Right kidney (tissue), 1 donor: ENCODE measurements at regions not wholly inside any gene's neighbourhood (a gene's known extent, or its start where the extent isn't known, plus 50 kb on each side); places are given as distances from the start of the nearest gene placed in this dataset.

Source experiments
- DNase-seq: peaks from one replicate; pipeline ENCODE4 v3.0.0-alpha.2; 2016

DNA sequence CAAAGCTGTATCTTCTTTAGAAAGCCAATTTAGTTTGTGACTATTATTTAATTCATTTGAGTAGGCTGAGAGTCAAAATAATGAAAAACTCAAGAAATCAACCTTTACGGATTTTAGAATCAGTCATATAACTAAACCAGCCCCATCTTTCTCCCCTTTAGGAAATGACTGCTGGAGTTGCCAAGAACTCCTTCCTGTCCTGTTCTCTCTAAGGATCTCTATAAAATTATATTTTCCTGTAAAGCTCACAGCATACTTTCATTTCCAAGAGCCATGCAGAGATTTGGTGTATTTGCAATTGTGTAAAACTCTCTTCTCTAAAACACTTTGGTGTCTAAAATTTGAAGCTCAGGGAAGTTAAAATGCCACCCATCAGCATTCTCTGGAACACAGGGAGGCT lies 323.4 kb upstream of the GBE1 start:
- no peak for DNase-seq

DNA sequence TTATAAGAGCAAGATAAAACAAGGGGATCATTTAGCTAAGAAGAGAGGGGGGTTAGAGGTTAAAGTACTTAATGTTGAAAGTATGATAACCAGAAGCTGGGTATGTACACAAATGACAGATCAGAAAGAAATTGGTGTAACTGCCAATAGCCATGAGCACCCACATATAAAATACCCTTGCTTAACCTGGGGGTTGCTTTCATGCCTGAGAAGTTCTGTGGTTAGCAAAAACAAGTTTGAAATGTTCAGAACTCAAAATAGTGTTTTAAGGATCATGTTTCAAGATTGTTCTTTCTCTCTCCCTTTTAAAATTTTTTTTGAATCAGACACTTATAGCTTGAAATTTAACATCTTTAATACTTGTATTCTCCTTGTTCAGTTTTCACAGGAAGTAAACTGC lies 321.4 kb upstream of the GBE1 start:
- no peak for DNase-seq

DNA sequence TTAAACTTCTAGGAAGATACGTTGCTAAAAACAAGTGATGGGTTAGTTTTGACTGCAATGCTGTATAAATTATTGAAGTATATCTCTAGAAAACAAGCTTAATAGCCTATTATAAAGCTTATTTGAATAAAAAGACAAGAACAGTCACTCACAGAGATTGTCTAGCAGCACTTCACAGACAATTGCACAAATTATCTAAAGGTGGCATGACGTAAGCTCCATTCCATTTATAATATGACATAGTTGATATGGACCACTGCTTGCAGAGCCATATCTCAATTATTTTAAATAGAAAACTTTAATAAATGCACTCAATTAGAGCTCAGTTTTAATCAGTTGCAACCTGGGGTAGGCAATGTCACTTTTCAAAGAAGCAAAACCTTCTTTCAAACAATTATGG lies 319.9 kb upstream of the GBE1 start:
- no peak for DNase-seq

DNA sequence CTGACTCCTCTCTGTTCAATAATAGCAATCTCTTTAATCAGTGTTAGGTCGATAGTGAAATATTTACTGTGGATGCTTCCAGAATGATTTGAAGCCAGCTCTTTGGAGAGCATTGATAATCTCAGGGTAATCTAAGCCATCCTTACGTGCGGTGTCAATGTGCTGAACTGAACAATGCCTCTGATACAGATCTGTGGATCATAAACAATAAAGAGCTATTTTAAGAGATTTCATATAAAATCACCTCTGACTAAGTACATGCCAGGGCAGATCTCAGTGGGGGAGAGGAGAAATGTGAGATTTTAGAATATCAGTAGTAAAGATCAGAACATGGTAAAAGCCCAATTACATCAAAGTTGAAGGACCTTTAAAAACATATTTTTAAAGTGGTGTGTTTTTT lies 319.3 kb upstream of the GBE1 start:
- DNase-seq = no peak

DNA sequence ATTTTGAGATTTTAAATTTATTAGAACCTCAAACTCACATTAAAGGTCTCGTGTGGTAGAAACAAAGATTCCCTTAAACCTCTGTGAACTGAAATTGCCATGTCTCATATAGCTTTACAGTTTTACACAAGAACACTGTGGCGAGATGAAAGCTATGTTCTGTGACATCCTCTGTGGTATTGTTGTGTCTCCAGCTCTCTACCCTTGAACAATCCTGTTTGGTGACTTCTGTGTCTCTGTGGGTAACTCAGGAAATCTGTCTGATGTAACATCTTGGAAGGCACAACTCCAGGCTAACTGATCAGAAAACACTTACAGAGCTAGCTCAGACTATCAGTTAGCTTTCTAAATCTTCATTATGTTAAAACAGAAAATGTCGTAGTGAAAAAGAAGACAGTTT lies 318.8 kb upstream of the GBE1 start:
- no peak for DNase-seq

DNA sequence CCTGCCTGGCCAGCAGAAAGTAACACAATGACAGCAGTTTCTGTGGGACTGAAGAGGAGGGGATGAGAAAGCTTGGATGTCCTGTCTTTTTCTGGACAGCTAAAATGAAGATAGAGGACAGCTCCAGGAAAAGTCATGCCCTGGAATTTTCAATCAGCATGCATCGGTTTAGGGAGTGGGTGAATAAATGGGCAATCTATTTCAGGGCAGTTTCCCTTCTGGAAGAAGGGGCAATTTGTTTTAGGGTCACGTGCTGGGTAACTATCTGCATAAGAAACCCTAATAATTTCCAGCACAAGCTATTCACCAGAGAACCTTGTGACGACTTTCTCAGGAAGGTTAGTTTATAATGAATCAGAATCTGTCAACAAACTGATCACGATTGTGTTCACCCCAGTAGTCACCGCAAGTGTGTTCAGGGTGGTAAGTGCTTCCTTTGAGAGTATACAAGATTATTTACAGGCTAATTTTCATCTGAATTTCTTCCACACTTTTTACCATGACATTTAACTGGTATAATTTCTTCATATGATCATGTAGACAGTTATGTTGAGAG lies 318.0 kb upstream of the GBE1 start:
- DNase-seq = no peak

DNA sequence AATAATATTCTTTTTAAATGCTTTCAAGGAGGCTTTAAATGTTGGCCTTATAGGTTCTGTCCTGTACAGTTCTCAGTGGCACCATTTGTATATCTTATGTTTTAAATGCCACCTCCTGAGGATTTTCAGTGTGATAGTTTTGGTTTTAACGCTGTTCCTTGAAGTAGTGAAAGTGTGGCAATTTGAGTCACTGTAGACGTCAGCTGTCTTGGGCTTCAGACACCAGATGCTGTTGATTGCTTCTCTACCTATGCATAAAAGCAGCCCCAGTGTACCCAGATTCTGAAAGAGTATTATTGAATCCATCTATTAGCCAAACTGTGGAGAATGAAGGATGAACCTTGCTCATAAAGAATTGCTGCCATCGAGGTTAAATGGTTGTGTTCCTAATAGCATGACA lies 316.8 kb upstream of the GBE1 start:
- no peak for DNase-seq

DNA sequence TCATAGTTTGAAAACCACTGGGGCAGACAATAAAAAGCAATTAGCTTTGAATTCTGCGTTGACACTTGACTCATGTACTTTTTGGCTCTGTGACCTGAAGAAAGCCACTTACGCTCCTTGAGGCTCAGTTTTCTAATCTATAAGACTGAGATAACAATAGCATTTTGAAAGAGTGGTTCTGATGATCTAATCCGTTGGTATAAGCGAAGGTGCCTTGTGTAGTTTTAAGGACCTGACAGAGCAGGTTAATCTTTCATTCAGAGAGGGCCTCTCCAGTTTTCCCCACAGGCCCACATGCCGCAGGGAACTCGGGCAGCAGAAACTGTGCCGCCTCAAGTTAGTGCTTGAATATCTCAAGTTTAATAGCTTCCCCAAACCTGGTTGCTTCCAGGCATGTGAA lies 306.0 kb upstream of the GBE1 start:
- no peak for DNase-seq

DNA sequence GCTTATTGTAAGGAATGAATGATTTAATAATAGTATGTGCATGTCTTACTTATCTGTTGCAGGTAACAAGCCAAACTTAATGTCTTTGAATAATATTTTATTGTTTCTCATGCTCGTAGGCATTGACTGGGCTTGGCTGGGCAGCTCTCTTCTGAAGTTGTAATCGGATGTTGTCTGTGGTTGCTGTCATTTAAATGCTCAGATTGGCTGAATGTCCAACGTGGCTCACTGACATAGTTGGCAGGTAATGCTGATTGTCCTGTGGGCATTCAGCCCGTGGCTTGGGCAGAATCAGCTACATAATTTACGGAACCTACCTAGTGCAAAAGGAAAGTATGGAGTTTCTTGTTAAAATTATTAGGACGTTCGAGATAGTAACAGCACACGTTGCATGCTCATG lies 297.4 kb upstream of the GBE1 start:
- DNase-seq = no peak

DNA sequence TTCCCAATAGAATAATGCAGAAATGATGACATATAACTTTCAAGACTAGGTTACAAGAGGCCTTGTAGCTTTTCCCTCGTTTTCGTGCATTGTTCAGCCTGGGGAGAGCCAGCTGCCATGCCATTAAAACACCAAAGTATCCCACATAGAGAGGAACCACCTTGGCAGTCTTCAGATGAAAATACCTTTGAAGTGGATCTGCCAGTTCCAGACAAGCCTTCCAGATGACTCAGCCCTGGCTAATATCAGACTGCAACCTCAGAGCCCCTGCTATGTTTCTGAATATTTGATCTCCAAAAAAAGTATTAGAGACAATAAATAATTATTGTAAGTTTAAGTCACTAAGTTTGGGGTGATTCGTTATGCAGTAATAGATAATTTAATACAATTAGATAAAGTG lies 294.3 kb upstream of the GBE1 start:
- DNase-seq = no peak

DNA sequence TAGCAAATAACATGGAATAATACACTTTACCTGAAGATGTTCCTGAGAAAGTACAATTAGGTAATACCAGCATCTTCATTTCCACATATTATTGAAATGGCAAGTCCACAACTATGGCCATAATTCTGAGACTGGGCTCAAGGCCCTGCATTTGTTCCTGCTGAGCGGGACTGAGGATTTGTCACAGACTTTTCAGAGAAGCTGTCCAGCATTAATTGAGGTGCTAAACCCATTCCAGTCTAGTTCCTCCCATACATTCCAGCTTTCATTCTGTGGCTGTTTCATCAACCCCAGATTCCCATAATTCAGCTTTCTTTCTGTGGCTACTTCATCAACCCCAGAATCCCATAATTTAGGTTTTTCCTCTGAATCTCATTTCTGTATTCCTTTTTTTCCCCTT lies 293.4 kb upstream of the GBE1 start:
- DNase-seq = no peak

DNA sequence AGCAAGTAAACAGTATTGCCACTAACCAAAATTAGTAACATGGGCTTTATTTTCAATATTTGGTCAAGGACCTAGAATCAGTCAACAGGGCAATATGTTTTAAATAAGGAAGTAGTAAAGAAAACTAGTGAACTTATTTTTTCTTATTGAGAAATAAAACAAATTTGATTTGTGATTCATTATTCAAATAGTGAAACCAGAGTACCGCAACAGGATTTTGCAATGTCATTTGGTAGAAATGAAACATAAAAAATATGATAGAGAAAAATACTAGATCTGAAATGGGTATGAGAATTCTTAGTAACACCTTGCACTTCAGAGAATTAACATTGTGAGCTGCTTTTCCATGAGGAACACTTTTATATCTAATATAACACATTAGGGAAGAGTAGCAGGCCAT lies 291.8 kb upstream of the GBE1 start:
- no peak for DNase-seq

DNA sequence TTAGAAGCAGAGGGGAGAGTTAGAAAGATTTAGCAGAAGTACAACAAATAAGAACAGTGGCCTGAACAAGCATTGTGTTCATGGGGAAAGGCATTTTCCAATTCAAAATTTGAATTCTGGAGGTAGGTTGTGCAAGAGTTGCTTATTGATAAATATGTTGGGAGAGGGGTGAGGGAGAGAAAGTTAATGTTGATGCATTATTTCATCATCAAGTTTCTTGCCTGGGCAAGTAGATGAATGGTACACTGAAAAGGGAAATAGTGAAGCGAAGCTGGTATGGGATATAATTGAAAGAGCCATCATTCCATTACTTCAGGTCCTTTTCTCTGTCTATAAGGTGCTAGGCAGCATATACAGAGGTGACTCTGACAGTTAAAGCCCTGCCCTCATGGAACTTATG lies 288.9 kb upstream of the GBE1 start:
- DNase-seq = no peak

DNA sequence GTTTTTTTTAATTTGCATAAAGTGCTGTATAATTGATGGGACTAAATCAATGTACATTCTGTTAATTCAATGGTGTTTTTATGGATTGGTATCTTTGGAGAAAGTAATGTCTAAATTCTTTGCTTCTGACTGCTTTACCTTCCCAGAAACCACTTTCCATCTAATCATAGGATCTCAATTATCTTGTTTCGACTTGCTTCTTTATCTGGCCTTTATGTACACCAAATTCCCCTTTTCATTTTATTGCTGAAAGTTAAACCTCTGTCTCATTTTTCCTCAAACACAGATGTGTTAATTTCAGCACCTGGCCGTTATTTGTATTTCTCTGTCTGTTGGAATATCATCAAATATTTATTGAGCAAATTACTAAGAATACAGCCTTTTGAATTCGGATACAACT lies 287.3 kb upstream of the GBE1 start:
- no peak for DNase-seq

DNA sequence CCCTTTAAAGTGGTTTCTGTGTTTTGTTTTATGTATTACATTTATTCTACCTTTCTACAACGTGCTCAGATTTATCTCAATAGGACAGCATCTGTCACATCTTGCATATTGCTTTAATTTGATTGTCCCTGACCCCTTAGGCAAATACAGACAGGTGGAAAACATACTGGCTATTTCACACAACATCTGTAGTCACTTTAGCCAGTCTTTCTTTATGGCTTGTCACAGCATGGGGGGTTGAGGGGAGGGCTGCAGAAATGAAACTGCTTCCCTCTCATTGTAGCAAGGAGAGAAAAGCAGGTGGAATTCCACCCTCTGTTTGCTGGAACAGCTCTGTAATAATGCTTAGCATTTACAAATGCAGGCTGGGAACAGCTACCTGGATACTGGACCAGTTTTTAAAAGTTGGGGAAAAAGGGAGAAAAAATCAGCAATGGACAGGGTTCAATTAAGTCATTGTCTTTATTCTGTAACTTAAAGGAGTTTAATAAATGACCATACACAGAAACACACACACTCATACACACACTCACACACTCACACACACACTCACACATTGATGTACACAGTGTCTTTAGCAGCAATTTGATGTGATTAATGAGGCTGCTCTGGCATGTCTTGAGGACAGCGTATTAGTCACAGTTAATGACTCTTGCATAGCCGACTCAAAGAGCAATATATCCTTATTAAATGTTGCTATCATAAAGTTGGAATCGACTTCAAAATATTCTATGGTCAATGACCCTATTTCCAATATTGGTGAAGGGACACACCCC lies 283.7 kb upstream of the GBE1 start:
- no peak for DNase-seq

DNA sequence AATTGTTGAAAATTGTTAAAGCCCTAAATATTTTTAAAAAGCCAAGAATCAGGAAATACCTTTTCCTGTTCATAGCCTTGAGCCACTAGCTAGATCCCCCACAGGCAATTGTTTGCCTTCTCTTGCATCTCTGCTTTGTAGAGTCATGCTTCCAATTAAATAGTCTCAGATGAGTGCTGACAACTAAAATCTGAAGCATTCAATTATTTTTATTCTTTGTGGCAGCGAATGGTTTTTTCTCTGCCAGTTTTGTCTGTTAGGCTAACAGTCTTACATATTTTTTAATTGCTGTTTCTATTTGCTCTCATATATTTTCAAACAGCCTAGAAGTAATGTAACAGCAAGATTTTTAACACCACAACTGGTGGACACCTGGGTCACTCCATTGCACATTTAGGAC lies 277.1 kb upstream of the GBE1 start:
- no peak for DNase-seq

DNA sequence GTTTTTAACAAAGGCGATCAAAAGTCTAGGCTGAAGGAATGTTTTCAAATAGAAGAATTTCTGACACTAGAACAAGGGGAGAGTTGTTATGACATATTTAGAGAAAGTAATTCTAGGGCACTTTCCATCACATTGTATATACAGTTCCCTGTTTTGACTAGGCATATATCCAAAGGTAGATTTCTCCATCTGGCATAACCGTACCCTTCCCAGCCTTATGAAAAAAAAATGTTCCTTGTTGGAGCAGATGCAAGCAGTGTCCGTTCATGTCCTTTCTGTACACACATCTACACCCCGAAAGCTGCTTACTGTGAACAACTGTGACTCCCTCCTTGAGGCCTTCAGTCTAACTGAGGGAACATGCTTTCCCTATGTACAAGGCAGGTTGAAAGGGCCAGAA lies 271.7 kb upstream of the GBE1 start:
- no peak for DNase-seq

DNA sequence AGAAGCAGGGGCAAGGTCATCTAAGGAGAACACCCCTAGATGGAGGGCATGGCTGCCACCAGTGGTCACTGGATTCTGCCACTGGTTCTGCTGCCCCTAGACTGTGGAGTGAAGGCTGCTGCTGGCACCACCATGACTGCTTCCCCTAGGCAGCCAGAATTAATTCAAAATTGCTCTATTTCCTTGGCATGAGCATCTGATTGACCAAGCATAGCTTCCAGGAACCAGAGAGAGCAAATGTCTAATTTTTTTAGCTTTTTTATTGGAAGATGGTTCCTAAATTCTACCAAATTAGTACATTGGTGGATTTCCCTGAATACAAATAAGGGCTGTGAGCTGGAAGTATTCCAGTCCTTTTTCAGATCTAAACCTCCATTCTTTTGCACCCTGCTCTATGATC lies 270.2 kb upstream of the GBE1 start:
- no peak for DNase-seq

DNA sequence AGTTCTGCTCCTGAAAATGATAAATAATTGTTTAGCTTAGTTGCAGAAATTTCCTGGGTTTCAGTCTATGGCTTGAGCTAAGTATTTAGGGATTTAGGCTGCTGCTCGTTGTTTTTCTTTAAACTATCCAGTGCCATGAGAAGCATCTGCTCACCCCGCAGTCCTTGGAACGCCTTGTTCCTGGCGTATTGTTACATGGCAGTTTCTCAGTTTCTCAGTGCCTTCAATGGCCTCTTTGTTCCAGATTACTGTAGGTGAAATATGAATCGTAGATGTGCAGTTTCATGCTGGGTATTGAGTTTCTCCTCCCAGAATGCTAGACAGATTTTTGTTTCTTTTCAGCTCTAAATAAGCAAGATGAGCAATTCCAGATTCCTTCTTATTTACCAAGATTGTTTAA lies 269.5 kb upstream of the GBE1 start:
- DNase-seq = no peak

DNA sequence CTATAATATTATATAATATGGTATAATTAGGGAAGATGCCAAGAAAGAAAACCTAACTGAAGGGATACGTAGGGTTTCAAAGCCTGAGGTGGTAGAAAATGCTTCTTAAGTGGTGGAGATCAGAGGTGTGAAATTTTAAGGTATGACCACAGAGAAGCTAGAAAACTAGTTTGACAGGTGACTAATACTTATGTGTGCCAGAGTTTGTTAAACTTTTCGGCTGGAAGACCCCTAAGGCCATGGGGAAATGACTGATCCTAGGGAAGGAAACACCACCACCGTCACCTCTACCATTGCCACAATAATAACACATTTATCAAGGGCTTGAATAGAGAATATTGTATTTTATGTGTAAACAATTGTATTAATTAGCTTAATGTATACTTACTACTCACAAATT lies 261.4 kb upstream of the GBE1 start:
- no peak for DNase-seq

DNA sequence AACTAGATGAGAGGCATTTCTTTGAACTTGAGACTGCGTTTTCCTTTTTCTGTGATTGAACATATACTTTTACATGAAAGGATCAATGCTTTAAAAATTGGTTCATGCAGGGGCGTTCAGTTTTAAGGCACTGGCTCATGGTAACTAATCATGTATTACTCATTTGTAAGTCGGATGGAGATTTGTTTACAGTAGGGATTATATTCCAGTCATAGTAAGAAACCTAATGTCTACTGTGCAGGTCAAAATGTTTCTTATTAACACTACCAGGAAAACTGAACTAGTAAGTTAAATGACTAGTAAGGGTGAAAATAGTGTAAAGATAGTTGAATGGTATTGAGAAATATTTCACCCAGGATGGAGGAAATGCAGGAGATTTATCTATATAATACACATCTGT lies 258.8 kb upstream of the GBE1 start:
- no peak for DNase-seq

DNA sequence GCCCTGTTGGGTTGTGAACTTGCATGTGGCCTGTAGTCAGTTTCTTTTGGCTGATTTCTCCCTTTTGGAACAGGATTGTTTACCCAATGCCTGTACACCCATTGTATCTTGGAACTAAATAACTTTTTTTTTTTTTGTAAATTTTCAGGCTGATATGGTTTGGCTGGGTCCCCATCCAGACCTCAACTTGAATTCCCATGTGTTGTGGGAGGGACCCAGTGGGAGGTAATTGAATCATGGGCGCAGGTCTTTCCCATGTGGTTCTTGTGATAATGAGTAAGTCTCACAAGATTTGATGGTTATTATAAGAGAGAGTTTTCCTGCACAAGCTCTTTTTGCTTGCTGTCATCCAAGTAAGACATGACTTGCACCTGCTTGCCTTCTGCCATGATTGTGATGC lies 253.8 kb upstream of the GBE1 start:
- DNase-seq = no peak

DNA sequence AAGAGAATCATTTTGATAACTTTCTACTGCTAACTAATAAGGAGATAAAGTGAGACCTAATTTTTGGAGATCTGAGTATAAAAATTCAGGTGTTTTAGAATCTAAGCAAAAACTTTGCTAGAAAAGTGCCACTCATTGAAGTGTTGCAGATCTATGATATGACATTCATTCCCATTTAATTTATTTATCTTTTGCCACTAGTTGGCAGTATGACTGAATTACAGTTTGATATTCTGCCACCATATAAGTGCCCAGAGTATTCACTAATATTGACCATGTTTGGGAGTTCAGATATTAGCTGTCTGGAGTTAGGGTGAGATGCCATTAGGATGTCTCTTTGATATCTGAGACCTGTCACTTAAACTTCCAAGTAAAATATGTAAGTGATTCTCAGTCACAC lies 251.3 kb upstream of the GBE1 start:
- DNase-seq = no peak

DNA sequence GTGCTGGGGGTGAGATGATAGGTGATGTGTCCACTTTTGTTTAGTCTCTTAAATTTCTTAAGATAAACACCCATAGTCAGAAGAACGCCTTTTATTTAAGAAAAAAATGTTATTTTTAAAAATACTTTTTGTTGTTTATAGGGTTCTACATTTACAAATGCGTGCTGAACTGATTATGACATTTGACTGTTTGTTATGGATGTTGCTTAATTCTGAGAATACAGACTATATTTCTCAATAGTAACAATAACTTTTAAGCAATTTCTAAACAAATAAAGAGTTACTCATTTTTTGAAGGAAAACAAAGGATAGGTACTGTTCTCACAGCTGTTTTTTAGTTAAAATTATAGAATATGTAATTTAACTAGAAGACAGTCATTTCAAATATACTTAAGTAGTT lies 249.9 kb upstream of the GBE1 start:
- no peak for DNase-seq

DNA sequence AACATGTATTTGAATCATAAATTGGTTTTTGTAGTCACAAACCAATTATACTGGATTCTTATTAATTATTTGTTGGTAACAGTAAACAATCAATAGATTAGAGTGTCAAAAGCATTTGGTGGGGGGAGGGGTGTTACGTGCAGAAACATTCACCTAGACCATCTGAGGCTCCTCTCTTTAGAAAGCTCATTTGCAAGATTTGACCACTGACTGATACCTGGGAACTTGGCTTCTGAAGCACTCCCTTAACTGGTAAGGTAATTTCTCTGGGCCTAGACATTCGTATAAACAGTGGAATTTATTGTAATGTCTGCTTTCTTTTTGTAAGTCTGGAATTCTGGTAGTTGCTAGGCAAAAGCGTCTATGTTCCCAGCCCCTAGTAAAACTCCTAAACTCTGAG lies 243.8 kb upstream of the GBE1 start:
- no peak for DNase-seq
